ENCODE measurements at regions not wholly inside any gene's neighbourhood (a gene's known extent, or its start where the extent isn't known, plus 50 kb on each side); places are given as distances from the start of the nearest gene placed in this dataset.

- Histone ChIP-seq H3K27me3 (ENCODE audit: low read length) (no peaks in the 10 kb centered on the region), H3K36me3 (ENCODE audit: insufficient read depth, low read length) (no peaks in the 10 kb centered on the region), H3K79me2 (ENCODE audit: low read length) (no peaks in the 10 kb centered on the region), H3K27ac (ENCODE audit: low read length) (no peak overlapping the region), H3K4me3 (ENCODE audit: low read length) (no peak overlapping the region), H3K4me2 (ENCODE audit: low read depth, low read length, poor library complexity, severe bottlenecking) (no peak overlapping the region), H2AFZ (ENCODE audit: low read length) (no peak overlapping the region), H3K9ac (ENCODE audit: low read length) (no peak overlapping the region), H3K4me1 (ENCODE audit: low read length) (no peaks in the 10 kb centered on the region), H3K9me3 (ENCODE audit: low read length) (peaks cover 12% of the 10 kb centered on the region), H3K9me2 (replicated peaks; ENCODE audit: insufficient read depth, low read length) (no peaks in the 10 kb centered on the region), H4K20me1 (ENCODE audit: insufficient read depth, low read depth, low read length) (no peaks in the 10 kb centered on the region)
- no peak for DNase-seq
Measured at GRCh38 chr5:125526966-125527365, 780.5 kb upstream of the ZNF608 start.

GRCh38 chr5:125528881-125529280 is 782.4 kb upstream of the ZNF608 start:
- no peak overlapping the region for H3K9ac ChIP-seq (ENCODE audit: low read length)
- DNase-seq = no peak

DNA sequence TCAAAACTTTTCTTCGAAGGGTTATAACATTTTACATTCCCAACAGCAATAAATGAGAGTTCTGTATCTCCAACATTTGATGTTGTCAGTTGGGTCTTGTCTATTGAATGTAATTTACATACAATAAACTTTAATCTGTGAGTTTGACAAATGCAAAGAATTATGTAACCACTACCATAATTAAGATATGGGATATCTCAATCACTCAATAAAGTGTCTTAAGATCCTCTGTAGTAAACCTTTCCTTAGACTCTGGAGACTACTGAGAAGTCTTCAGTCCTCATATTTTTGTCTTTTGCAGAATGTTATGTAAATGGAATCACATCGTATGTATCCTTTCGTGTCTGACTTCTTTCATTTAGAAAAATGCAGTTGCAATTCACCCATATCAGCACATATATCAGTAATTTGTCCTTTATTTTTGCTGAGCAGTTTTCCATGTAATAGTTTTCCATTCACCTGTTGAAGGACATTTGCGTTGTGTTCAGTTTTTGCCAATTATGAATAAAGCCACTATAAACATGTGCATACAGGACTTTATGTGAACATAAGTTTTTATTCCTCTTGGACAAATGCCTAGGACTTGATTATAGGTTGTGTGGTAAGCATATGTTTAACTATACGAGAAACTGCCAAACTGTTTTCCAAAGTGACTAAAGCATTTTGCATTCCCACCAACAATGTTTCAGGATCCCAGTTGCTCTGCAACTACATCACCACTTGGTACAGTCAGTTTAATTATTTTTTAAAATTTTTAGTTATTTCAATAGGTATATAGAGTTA is 784.6 kb upstream of the ZNF608 start:
- no peak overlapping the region for H3K4me2 ChIP-seq (ENCODE audit: low read depth, low read length, poor library complexity, severe bottlenecking)
- H3K9ac ChIP-seq (ENCODE audit: low read length) = no peak overlapping the region
- H3K27me3 ChIP-seq (ENCODE audit: low read length) = no peaks in the 10 kb centered on the region
- H3K27ac ChIP-seq (ENCODE audit: low read length) = no peak overlapping the region
- H3K9me3 ChIP-seq (ENCODE audit: low read length) = peaks cover 5% of the 10 kb centered on the region
- H3K4me3 ChIP-seq (ENCODE audit: low read length) = no peak overlapping the region
- H4K20me1 ChIP-seq (ENCODE audit: insufficient read depth, low read depth, low read length) = no peaks in the 10 kb centered on the region
- no peak overlapping the region for H2AFZ ChIP-seq (ENCODE audit: low read length)
- no peaks in the 10 kb centered on the region for H3K9me2 ChIP-seq (replicated peaks; ENCODE audit: insufficient read depth, low read length)
- no peak for DNase-seq
- no peaks in the 10 kb centered on the region for H3K4me1 ChIP-seq (ENCODE audit: low read length)
- H3K79me2 ChIP-seq (ENCODE audit: low read length) = no peaks in the 10 kb centered on the region
- H3K36me3 ChIP-seq (ENCODE audit: insufficient read depth, low read length) = no peaks in the 10 kb centered on the region

More at GRCh38 chr5:125528881-125529280, 782.4 kb upstream of the ZNF608 start:
- no peak overlapping the region for H3K4me2 ChIP-seq (ENCODE audit: low read depth, low read length, poor library complexity, severe bottlenecking)
- peaks cover 5% of the 10 kb centered on the region for H3K9me3 ChIP-seq (ENCODE audit: low read length)
- H3K27ac ChIP-seq (ENCODE audit: low read length) = no peak overlapping the region
- H3K79me2 ChIP-seq (ENCODE audit: low read length) = no peaks in the 10 kb centered on the region
- no peaks in the 10 kb centered on the region for H3K27me3 ChIP-seq (ENCODE audit: low read length)
- H3K4me3 ChIP-seq (ENCODE audit: low read length) = no peak overlapping the region
- no peaks in the 10 kb centered on the region for H3K4me1 ChIP-seq (ENCODE audit: low read length)
- no peak overlapping the region for H2AFZ ChIP-seq (ENCODE audit: low read length)
- H3K9me2 ChIP-seq (replicated peaks; ENCODE audit: insufficient read depth, low read length) = no peaks in the 10 kb centered on the region
- no peaks in the 10 kb centered on the region for H3K36me3 ChIP-seq (ENCODE audit: insufficient read depth, low read length)
- no peaks in the 10 kb centered on the region for H4K20me1 ChIP-seq (ENCODE audit: insufficient read depth, low read depth, low read length)

- Histone ChIP-seq H3K4me2 (ENCODE audit: low read depth, low read length, poor library complexity, severe bottlenecking) (no peak overlapping the region), H3K27me3 (ENCODE audit: low read length) (no peaks in the 10 kb centered on the region), H3K4me3 (ENCODE audit: low read length) (no peak overlapping the region), H2AFZ (ENCODE audit: low read length) (no peak overlapping the region), H3K36me3 (ENCODE audit: insufficient read depth, low read length) (no peaks in the 10 kb centered on the region), H3K27ac (ENCODE audit: low read length) (no peak overlapping the region), H3K4me1 (ENCODE audit: low read length) (no peaks in the 10 kb centered on the region), H4K20me1 (ENCODE audit: insufficient read depth, low read depth, low read length) (no peaks in the 10 kb centered on the region), H3K9me2 (replicated peaks; ENCODE audit: insufficient read depth, low read length) (no peaks in the 10 kb centered on the region), H3K9ac (ENCODE audit: low read length) (no peak overlapping the region), H3K79me2 (ENCODE audit: low read length) (no peaks in the 10 kb centered on the region), H3K9me3 (ENCODE audit: low read length) (peaks cover 15% of the 10 kb centered on the region)
- no peak for DNase-seq
Measured at GRCh38 chr5:125536095-125536494, 789.7 kb upstream of the ZNF608 start.

DNA sequence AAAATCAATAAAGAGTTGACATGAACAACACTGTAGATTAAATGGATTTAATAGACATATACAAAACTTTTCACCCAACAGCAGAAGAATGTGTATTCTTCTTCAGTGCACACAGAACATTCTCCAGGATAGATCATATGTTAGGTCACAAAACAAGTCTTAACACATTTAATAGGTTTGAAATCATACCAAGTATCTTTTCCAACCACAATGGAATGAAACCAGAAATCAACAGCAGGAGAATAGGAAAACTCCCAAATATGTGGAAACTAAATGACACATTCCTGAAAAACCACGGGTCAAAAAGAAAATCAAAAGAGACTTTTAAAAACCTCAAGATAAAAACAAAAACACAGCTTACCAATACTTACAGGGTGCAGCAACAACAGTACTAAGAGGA is 790.1 kb upstream of the ZNF608 start:
- Histone ChIP-seq H4K20me1 (ENCODE audit: insufficient read depth, low read depth, low read length) (no peaks in the 10 kb centered on the region), H3K9me3 (ENCODE audit: low read length) (peaks cover 15% of the 10 kb centered on the region), H3K36me3 (ENCODE audit: insufficient read depth, low read length) (no peaks in the 10 kb centered on the region), H3K4me2 (ENCODE audit: low read depth, low read length, poor library complexity, severe bottlenecking) (no peak overlapping the region), H3K9ac (ENCODE audit: low read length) (no peak overlapping the region), H3K27me3 (ENCODE audit: low read length) (no peaks in the 10 kb centered on the region), H3K4me3 (ENCODE audit: low read length) (no peak overlapping the region), H3K4me1 (ENCODE audit: low read length) (no peaks in the 10 kb centered on the region), H3K9me2 (replicated peaks; ENCODE audit: insufficient read depth, low read length) (no peaks in the 10 kb centered on the region), H2AFZ (ENCODE audit: low read length) (no peak overlapping the region), H3K27ac (ENCODE audit: low read length) (no peak overlapping the region), H3K79me2 (ENCODE audit: low read length) (no peaks in the 10 kb centered on the region)
- no peak for DNase-seq

- H3K36me3 ChIP-seq (ENCODE audit: insufficient read depth, low read length) = no peaks in the 10 kb centered on the region
Measured at GRCh38 chr5:125537661-125538060, 791.2 kb upstream of the ZNF608 start.

GRCh38 chr5:125538469-125538868 is 792.0 kb upstream of the ZNF608 start:
- no peak overlapping the region for H3K27ac ChIP-seq (ENCODE audit: low read length)
- DNase-seq = no peak
- no peaks in the 10 kb centered on the region for H4K20me1 ChIP-seq (ENCODE audit: insufficient read depth, low read depth, low read length)
- no peaks in the 10 kb centered on the region for H3K4me1 ChIP-seq (ENCODE audit: low read length)
- no peaks in the 10 kb centered on the region for H3K36me3 ChIP-seq (ENCODE audit: insufficient read depth, low read length)
- peaks cover 10% of the 10 kb centered on the region for H3K9me3 ChIP-seq (ENCODE audit: low read length)
- H3K9me2 ChIP-seq (replicated peaks; ENCODE audit: insufficient read depth, low read length) = no peaks in the 10 kb centered on the region
- H3K4me3 ChIP-seq (ENCODE audit: low read length) = no peak overlapping the region
- no peak overlapping the region for H3K9ac ChIP-seq (ENCODE audit: low read length)
- no peak overlapping the region for H2AFZ ChIP-seq (ENCODE audit: low read length)
- H3K27me3 ChIP-seq (ENCODE audit: low read length) = no peaks in the 10 kb centered on the region
- H3K4me2 ChIP-seq (ENCODE audit: low read depth, low read length, poor library complexity, severe bottlenecking) = no peak overlapping the region
- H3K79me2 ChIP-seq (ENCODE audit: low read length) = no peaks in the 10 kb centered on the region

More at GRCh38 chr5:125537661-125538060, 791.2 kb upstream of the ZNF608 start:
- no peak overlapping the region for H3K9ac ChIP-seq (ENCODE audit: low read length)
- H4K20me1 ChIP-seq (ENCODE audit: insufficient read depth, low read depth, low read length) = no peaks in the 10 kb centered on the region
- no peaks in the 10 kb centered on the region for H3K27me3 ChIP-seq (ENCODE audit: low read length)
- H3K79me2 ChIP-seq (ENCODE audit: low read length) = no peaks in the 10 kb centered on the region
- H2AFZ ChIP-seq (ENCODE audit: low read length) = no peak overlapping the region
- H3K9me3 ChIP-seq (ENCODE audit: low read length) = peaks cover 10% of the 10 kb centered on the region
- H3K4me1 ChIP-seq (ENCODE audit: low read length) = no peaks in the 10 kb centered on the region
- no peaks in the 10 kb centered on the region for H3K9me2 ChIP-seq (replicated peaks; ENCODE audit: insufficient read depth, low read length)
- DNase-seq = no peak
- H3K27ac ChIP-seq (ENCODE audit: low read length) = no peak overlapping the region
- H3K4me3 ChIP-seq (ENCODE audit: low read length) = no peak overlapping the region
- H3K4me2 ChIP-seq (ENCODE audit: low read depth, low read length, poor library complexity, severe bottlenecking) = no peak overlapping the region

- Histone ChIP-seq H3K27ac (ENCODE audit: low read length) (no peak overlapping the region), H2AFZ (ENCODE audit: low read length) (no peak overlapping the region), H3K9ac (ENCODE audit: low read length) (no peak overlapping the region), H3K27me3 (ENCODE audit: low read length) (no peaks in the 10 kb centered on the region), H3K79me2 (ENCODE audit: low read length) (no peaks in the 10 kb centered on the region), H4K20me1 (ENCODE audit: insufficient read depth, low read depth, low read length) (no peaks in the 10 kb centered on the region), H3K4me2 (ENCODE audit: low read depth, low read length, poor library complexity, severe bottlenecking) (no peak overlapping the region), H3K36me3 (ENCODE audit: insufficient read depth, low read length) (no peaks in the 10 kb centered on the region), H3K4me3 (ENCODE audit: low read length) (no peak overlapping the region), H3K9me2 (replicated peaks; ENCODE audit: insufficient read depth, low read length) (no peaks in the 10 kb centered on the region), H3K9me3 (ENCODE audit: low read length) (peaks cover 20% of the 10 kb centered on the region), H3K4me1 (ENCODE audit: low read length) (no peaks in the 10 kb centered on the region)
- DNase-seq = no peak
Measured at GRCh38 chr5:125541085-125541484, 794.6 kb upstream of the ZNF608 start.

All from Karpas-422 (cell line).